Stomach (tissue), 8 donors: ENCODE measurements at regions not wholly inside any gene's neighbourhood (a gene's known extent, or its start where the extent isn't known, plus 50 kb on each side); places are given as distances from the start of the nearest gene placed in this dataset.
A peak's percentile ranks its signal among the peaks of the same experiment; 100 is the strongest.

ENCODE experiments used
- DNase-seq, 2 donors: peaks; one replicate each; pipeline versions ENCODE4 v3.0.0 to v3.0.0-alpha.2; 2013 to 2019
- H3K27ac ChIP-seq, 5 donors: fragments of 200-600 bp in 4 of 5; sonication (generic) in 4 of 5; one replicate each; pipeline ENCODE4 v1.5.1; 2013 to 2019; ENCODE audit warnings: mild to moderate bottlenecking in 1 of 5, moderate library complexity in 1 of 5
- H3K27me3 ChIP-seq, 3 donors: fragments of 200-600 bp; sonication (generic); one replicate each; pipeline ENCODE4 v1.5.1; 2017 to 2019; ENCODE audit warnings: mixed run types in 1 of 3
- H3K36me3 ChIP-seq, 4 donors: fragments of 200-600 bp; sonication (generic); 1 replicate in 3 of 4; 2 replicates in 1 of 4; pipeline ENCODE4 v1.5.1; 2016 to 2019
- H3K4me1 ChIP-seq, 4 donors: fragments of 200-600 bp; sonication (generic); one replicate each; pipeline ENCODE4 v1.5.1; 2016 to 2019
- H3K4me3 ChIP-seq, 4 donors: fragments of 200-600 bp; sonication (generic) in 3 of 4; one replicate each; pipeline ENCODE4 v1.5.1; 2016 to 2019; ENCODE audit warnings: mild to moderate bottlenecking in 1 of 4
- H3K9me3 ChIP-seq, 4 donors: fragments of 200-600 bp; sonication (generic); one replicate each; pipeline ENCODE4 v1.5.1; 2016 to 2019
- CTCF ChIP-seq, 7 experiments: fragments of 450-650 bp in 4 of 7; fragments of 200-600 bp in 3 of 7; sonication (generic) in 3 of 7; IDR thresholded peaks; one replicate each; pipeline ENCODE4 v1.5.1; 2016 to 2019; ENCODE audit warnings: antibody characterized with exemption in 7 of 7, control low read depth in 2 of 7, mild to moderate bottlenecking in 1 of 7
- EP300 ChIP-seq: sonication (generic); formaldehyde crosslinking; IDR thresholded peaks from one replicate; pipeline ENCODE4 v1.6.1; 2017; ENCODE audit warnings: antibody characterized with exemption
- POLR2A ChIP-seq, 4 donors: fragments of 450-650 bp; IDR thresholded peaks; one replicate each; pipeline ENCODE4 v1.6.1; 2016; ENCODE audit warnings: antibody characterized with exemption in 4 of 4, control low read depth in 2 of 4, mild to moderate bottlenecking in 1 of 4, moderate library complexity in 1 of 4
- POLR2AphosphoS5 ChIP-seq, 3 donors: sonication (generic); formaldehyde crosslinking; IDR thresholded peaks; one replicate each; pipeline ENCODE4 v1.6.1; 2016; ENCODE audit warnings: antibody characterized with exemption in 3 of 3
- WGBS, 5 donors: extraction: QIAGEN DNeasy Blood & Tissue Kit in 3 of 5; methylation state at CpG; one replicate each; pipeline versions ENCODE4 v1.1.5 to v1.1.7; 2013 to 2018; 5-methylcytosine and 5-hydroxymethylcytosine counted together
- intact Hi-C: fragments of 100-400 bp; cut with DNase I; formaldehyde crosslinking; loops from one replicate; pipeline ENCODE4 v1.15.1; 2023; ENCODE audit warnings: low total_unique reads
- donor health status: healthy with polysubstance abuse.
- donor health status: Bipolar disorder and iron deficiency.
- donor health status: healthy.

- Histone ChIP-seq H3K27me3 (no peaks in the 10 kb centered on the region), H3K9me3 (no peaks in the 10 kb centered on the region), H3K36me3 (no peaks in the 10 kb centered on the region), H3K4me1 (no peaks in the 10 kb centered on the region), H3K4me3 (no peak overlapping the region), H3K27ac (no peak overlapping the region)
- intact Hi-C loops, result no loop called here
- TF ChIP-seq EP300, result no peak
- no peak for TF ChIP-seq CTCF (IDR thresholded peaks at IDR 0.05)
- TF ChIP-seq POLR2A (IDR thresholded peaks at IDR 0.05), result no peak
- TF ChIP-seq POLR2AphosphoS5 (IDR thresholded peaks at IDR 0.05), result no peak
- DNase-seq, result no peak
These were observed 553.9 kb downstream of the SPRY1 start for GRCh38 chr4:123950530-123950929.

DNA sequence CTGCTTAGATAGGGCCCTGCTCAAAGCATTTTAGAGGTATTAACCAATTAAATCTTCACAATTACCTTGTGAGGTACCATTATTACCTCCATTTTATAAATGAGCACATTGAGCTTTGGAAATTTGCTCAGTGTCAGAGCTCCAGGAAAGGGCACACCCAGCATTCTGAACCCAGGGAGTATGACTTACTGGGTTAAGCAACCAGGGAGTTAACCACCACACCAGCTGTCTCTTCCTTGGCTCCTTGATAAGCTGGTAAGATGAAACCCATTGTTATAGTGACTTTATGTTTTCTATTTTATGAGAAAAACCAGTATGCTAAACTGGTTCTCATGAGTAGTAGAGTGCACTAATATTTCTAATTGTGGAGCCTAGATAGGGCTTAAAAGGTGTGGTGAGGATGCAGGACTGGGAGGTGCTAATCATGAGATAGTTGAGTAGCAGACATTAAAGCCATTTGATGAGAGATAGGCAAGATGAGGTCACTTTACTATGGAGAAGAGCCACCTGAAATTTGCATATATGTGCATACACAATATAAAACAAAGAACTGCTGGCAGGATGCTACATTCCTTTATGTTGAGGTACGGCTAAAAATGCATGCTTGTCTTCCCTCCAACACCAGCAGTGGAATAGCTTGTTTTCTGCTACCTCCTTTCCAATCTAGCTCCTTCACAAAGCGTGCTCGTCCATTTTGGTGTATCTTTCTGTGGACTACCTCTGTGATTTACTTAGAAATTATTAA lies 556.1 kb downstream of the SPRY1 start:
- Histone ChIP-seq H3K9me3 (no peaks in the 10 kb centered on the region), H3K27ac (no peak overlapping the region), H3K4me3 (no peak overlapping the region), H3K36me3 (no peaks in the 10 kb centered on the region), H3K4me1 (no peaks in the 10 kb centered on the region), H3K27me3 (no peaks in the 10 kb centered on the region)
- intact Hi-C loops, result no loop called here
- no peak for TF ChIP-seq EP300
- no peak for TF ChIP-seq POLR2A (IDR thresholded peaks at IDR 0.05)
- no peak for TF ChIP-seq POLR2AphosphoS5 (IDR thresholded peaks at IDR 0.05)
- TF ChIP-seq CTCF (IDR thresholded peaks at IDR 0.05), result no peak
- WGBS, 5 donors, result 49 to 77% (median 59%) methylated on average over 3 of the region's 3 CpGs
- peak in 1 of 2 donors; percentile 21 for DNase-seq

GRCh38 chr4:123953566-123953965 lies 557.0 kb downstream of the SPRY1 start:
- 80 to 91% (median 88%) methylated on average over 3 of the region's 3 CpGs for WGBS, 5 donors
- no peak for TF ChIP-seq EP300
- TF ChIP-seq POLR2A (IDR thresholded peaks at IDR 0.05), result no peak
- TF ChIP-seq POLR2AphosphoS5 (IDR thresholded peaks at IDR 0.05), result no peak
- no peak overlapping the region for H3K27ac ChIP-seq
- no peaks in the 10 kb centered on the region for H3K9me3 ChIP-seq
- no peaks in the 10 kb centered on the region for H3K27me3 ChIP-seq
- intact Hi-C loops, result no loop called here
- no peaks in the 10 kb centered on the region for H3K4me1 ChIP-seq
- no peaks in the 10 kb centered on the region for H3K36me3 ChIP-seq
- no peak for DNase-seq
- H3K4me3 ChIP-seq, result no peak overlapping the region

DNA sequence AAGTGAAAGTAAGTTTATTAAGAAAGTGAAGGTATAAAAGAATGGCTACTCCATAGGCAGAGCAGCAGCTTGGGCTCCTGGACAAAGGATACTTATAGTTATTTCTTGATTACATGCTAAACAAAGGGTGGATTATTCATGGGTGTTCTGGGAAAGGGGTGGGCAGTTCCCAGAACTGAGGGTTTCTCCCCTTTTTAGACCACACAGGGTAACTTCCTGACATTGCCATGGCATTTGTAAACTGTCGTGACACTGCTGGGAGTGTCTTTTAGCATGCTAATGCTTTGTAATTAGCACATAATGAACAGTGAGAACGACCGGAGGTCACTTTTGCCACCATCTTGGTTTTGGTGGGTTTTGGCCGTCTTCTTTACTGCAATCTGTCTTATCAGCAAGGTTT lies 557.6 kb downstream of the SPRY1 start:
- whole genome bisulfite sequencing, 5 donors, result 84 to 94% (median 92%) methylated on average over 4 of the region's 4 CpGs
- Histone ChIP-seq H3K27ac (no peak overlapping the region), H3K4me1 (no peaks in the 10 kb centered on the region), H3K36me3 (no peaks in the 10 kb centered on the region), H3K27me3 (no peaks in the 10 kb centered on the region), H3K4me3 (no peak overlapping the region), H3K9me3 (no peaks in the 10 kb centered on the region)
- TF ChIP-seq CTCF (IDR thresholded peaks at IDR 0.05), result no peak
- TF ChIP-seq POLR2AphosphoS5 (IDR thresholded peaks at IDR 0.05), result no peak
- TF ChIP-seq POLR2A (IDR thresholded peaks at IDR 0.05), result no peak
- TF ChIP-seq EP300, result no peak
- intact Hi-C loops, result no loop called here
- no peak for DNase-seq

- H3K9me3 ChIP-seq, result no peaks in the 10 kb centered on the region
- WGBS, 5 donors, result 91 to 94% (median 93%) methylated on average over 3 of the region's 3 CpGs
- no peaks in the 10 kb centered on the region for H3K4me1 ChIP-seq
- TF ChIP-seq POLR2AphosphoS5 (IDR thresholded peaks at IDR 0.05), result no peak
- no peak for TF ChIP-seq POLR2A (IDR thresholded peaks at IDR 0.05)
- no peak for TF ChIP-seq EP300
- TF ChIP-seq CTCF (IDR thresholded peaks at IDR 0.05), result no peak
- no peak overlapping the region for H3K27ac ChIP-seq
- DNase-seq, result no peak
- no peaks in the 10 kb centered on the region for H3K27me3 ChIP-seq
- intact Hi-C loops, result no loop called here
- H3K36me3 ChIP-seq, result no peaks in the 10 kb centered on the region
- no peak overlapping the region for H3K4me3 ChIP-seq
These were observed 558.7 kb downstream of the SPRY1 start for GRCh38 chr4:123955167-123955800.
